GM10248 (cell line): ENCODE measurements at regions not wholly inside any gene's neighbourhood (a gene's known extent, or its start where the extent isn't known, plus 50 kb on each side); places are given as distances from the start of the nearest gene placed in this dataset.

Experiments used
- CTCF ChIA-PET: fragments of 300-600 bp; sonication (Branson Sonifier 250); formaldehyde crosslinking; extraction: SDS; loops from one replicate; lab custom pipeline; 2021; ENCODE audit warnings: antibody characterized with exemption; lab: Yijun Ruan, JAX
- POLR2A ChIA-PET: fragments of 350-650 bp; sonication (Branson Sonifier 250); formaldehyde crosslinking; extraction: SDS; loops from one replicate; lab custom pipeline; 2020; ENCODE audit warnings: antibody characterized with exemption; lab: Yijun Ruan, JAX
- DNase-seq: peaks from one replicate; pipeline ENCODE4 v3.0.0; 2012; ENCODE audit errors: extremely low spot score
- CTCF ChIP-seq: IDR thresholded peaks from 2 replicates; pipeline ENCODE4 v1.5.1; 2012; ENCODE audit warnings: mild to moderate bottlenecking, low read depth; ENCODE audit errors: extremely low read depth, missing control alignments, control extremely low read depth

GRCh38 chr10:61284222-61284890 is 168.8 kb downstream of the TMEM26 start:
- POLR2A ChIA-PET = no interaction called here
- DNase-seq = peak; percentile 9
- CTCF ChIA-PET = interaction anchor here (0.9 to 2.3 kb wide), 6 partner anchors 10 to 467 kb away, joined by 3 to 6 read pairs (median 4); no protein-coding TSS in a partner anchor
- peak; percentile 59 for TF ChIP-seq CTCF

GRCh38 chr10:61283481-61284221 is 169.5 kb downstream of the TMEM26 start:
- ChIA-PET POLR2A (no interaction called here), CTCF (interaction anchor here (0.9 to 2.3 kb wide), 5 partner anchors 11 to 467 kb away, joined by 3 to 6 read pairs (median 4); no protein-coding TSS in a partner anchor)

GRCh38 chr10:61283066-61283465 is 170.1 kb downstream of the TMEM26 start:
- no peak for DNase-seq
- CTCF ChIA-PET = interaction anchor here (1.9 to 2.3 kb wide), 2 partner anchors 11 to 466 kb away, joined by 4 to 6 read pairs; no protein-coding TSS in a partner anchor
- TF ChIP-seq CTCF = no peak
- POLR2A ChIA-PET = no interaction called here

More at GRCh38 chr10:61283481-61284221, 169.5 kb downstream of the TMEM26 start:
- DNase-seq = no peak
- no peak for TF ChIP-seq CTCF

GRCh38 chr10:61280303-61280702 is 172.9 kb downstream of the TMEM26 start:
- no peak for TF ChIP-seq CTCF
- ChIA-PET CTCF (interaction anchor here (0.8 kb wide), 1 partner anchor 463 kb away, joined by 3 read pairs; no protein-coding TSS in a partner anchor), POLR2A (no interaction called here)
- DNase-seq = no peak

- DNase-seq = no peak
- TF ChIP-seq CTCF = no peak
- ChIA-PET POLR2A (no interaction called here), CTCF (no interaction called here)
These were observed 173.8 kb downstream of the TMEM26 start for GRCh38 chr10:61279400-61279799.

- CTCF ChIA-PET = interaction anchor here (1.1 kb wide), 1 partner anchor 93 kb away, joined by 3 read pairs; no protein-coding TSS in a partner anchor
- POLR2A ChIA-PET = no interaction called here
- no peak for TF ChIP-seq CTCF
- DNase-seq = no peak
These were observed 174.6 kb downstream of the TMEM26 start for GRCh38 chr10:61278556-61278955.
